CD14-positive monocyte (primary cell): ENCODE measurements at regions not wholly inside any gene's neighbourhood (a gene's known extent, or its start where the extent isn't known, plus 50 kb on each side); places are given as distances from the start of the nearest gene placed in this dataset.

Experiments
- DNase-seq, 3 donors: peaks; one replicate each; pipeline ENCODE4 v3.0.0-alpha.2; 2011 to 2022
- H2AFZ ChIP-seq: 2 replicates; pipeline ENCODE4 v1.6.0; 2012; ENCODE audit warnings: mild to moderate bottlenecking, low read depth, low read length, inconsistent platforms; ENCODE audit not compliant: insufficient read depth, poor library complexity, severe bottlenecking
- H3K27ac ChIP-seq, 2 donors: 1 replicate in 1 of 2; 2 replicates in 1 of 2; pipeline ENCODE4 v1.5.1; 2012 to 2013; ENCODE audit warnings: low read length in 2 of 2, control low read depth in 1 of 2, inconsistent platforms in 1 of 2, low read depth in 1 of 2, mild to moderate bottlenecking in 1 of 2
- H3K27me3 ChIP-seq, 2 donors: one replicate each; pipeline versions ENCODE4 v1.6.0 to v1.6.1; 2011 to 2013; ENCODE audit warnings: low read length in 2 of 2; ENCODE audit not compliant: control insufficient read depth in 2 of 2, insufficient read depth in 2 of 2
- H3K36me3 ChIP-seq, 2 donors: replicated peaks in 1 of 2; 1 replicate in 1 of 2; 2 replicates in 1 of 2; pipeline versions ENCODE4 v1.5.1 to v1.6.1; 2012 to 2013; ENCODE audit warnings: low read length in 2 of 2, control low read depth in 1 of 2, inconsistent platforms in 1 of 2, mild to moderate bottlenecking in 1 of 2; ENCODE audit not compliant: insufficient read depth in 2 of 2, control insufficient read depth in 1 of 2
- H3K4me1 ChIP-seq, 2 donors: 1 replicate in 1 of 2; 2 replicates in 1 of 2; pipeline versions ENCODE4 v1.5.1 to v1.6.1; 2012 to 2013; ENCODE audit warnings: low read length in 2 of 2, control low read depth in 1 of 2, inconsistent platforms in 1 of 2, mild to moderate bottlenecking in 1 of 2, moderate library complexity in 1 of 2; ENCODE audit not compliant: insufficient read depth in 2 of 2, control insufficient read depth in 1 of 2
- H3K4me2 ChIP-seq: replicated peaks from 2 replicates; pipeline ENCODE3; 2012; ENCODE audit warnings: low read length, moderate library complexity, mild to moderate bottlenecking; ENCODE audit not compliant: poor library complexity, severe bottlenecking; ENCODE audit errors: extremely low read depth
- H3K4me3 ChIP-seq, 3 experiments: fragments of 200-600 bp in 1 of 3; sonication (generic) in 1 of 3; replicated peaks in 1 of 3; 1 replicate in 2 of 3; 2 replicates in 1 of 3; pipeline ENCODE4 v1.5.1; 2011 to 2013; ENCODE audit warnings: low read length in 3 of 3, mild to moderate bottlenecking in 3 of 3, control low read depth in 2 of 3, low read depth in 2 of 3, inconsistent platforms in 1 of 3, moderate library complexity in 1 of 3
- H3K79me2 ChIP-seq: 2 replicates; pipeline ENCODE4 v1.6.0; 2012; ENCODE audit warnings: mild to moderate bottlenecking, control low read depth, inconsistent platforms, low read length, moderate library complexity; ENCODE audit not compliant: insufficient read depth
- H3K9ac ChIP-seq: 2 replicates; pipeline ENCODE4 v1.6.0; 2017; ENCODE audit warnings: low read length, mild to moderate bottlenecking; ENCODE audit not compliant: insufficient read depth, poor library complexity, severe bottlenecking
- H3K9me3 ChIP-seq, 2 donors: replicated peaks in 1 of 2; 1 replicate in 1 of 2; 2 replicates in 1 of 2; pipeline versions ENCODE4 v1.5.1 to v1.6.1; 2012 to 2013; ENCODE audit warnings: low read length in 2 of 2, control low read depth in 1 of 2; ENCODE audit not compliant: control insufficient read depth in 1 of 2, insufficient read depth in 1 of 2
- H4K20me1 ChIP-seq: 2 replicates; pipeline ENCODE4 v1.6.0; 2012; ENCODE audit warnings: mild to moderate bottlenecking, low read length, control low read depth, moderate library complexity; ENCODE audit not compliant: insufficient read depth
- H3K27ac Mint-ChIP-seq, 7 donors: one replicate each; pipeline ENCODE4 v1.8.0; 2020; ENCODE audit warnings: mild to moderate bottlenecking in 7 of 7, mixed read lengths in 7 of 7, moderate library complexity in 6 of 7, inconsistent platforms in 2 of 7
- H3K27me3 Mint-ChIP-seq, 3 donors: one replicate each; pipeline ENCODE4 v1.8.0; 2021 to 2022; ENCODE audit warnings: low read depth in 3 of 3, mild to moderate bottlenecking in 3 of 3, mixed read lengths in 3 of 3, moderate library complexity in 3 of 3, inconsistent platforms in 1 of 3
- H3K36me3 Mint-ChIP-seq, 2 donors: one replicate each; pipeline ENCODE4 v1.8.0; 2020; ENCODE audit warnings: mixed read lengths in 2 of 2, inconsistent platforms in 1 of 2, mild to moderate bottlenecking in 1 of 2
- H3K4me1 Mint-ChIP-seq: one replicate; pipeline ENCODE4 v1.8.0; 2020; ENCODE audit warnings: mild to moderate bottlenecking, mixed read lengths
- H3K4me3 Mint-ChIP-seq, 2 donors: one replicate each; pipeline ENCODE4 v1.8.0; 2020; ENCODE audit warnings: mild to moderate bottlenecking in 2 of 2, mixed read lengths in 2 of 2, moderate library complexity in 1 of 2
- H3K9me3 Mint-ChIP-seq, 7 donors: one replicate each; pipeline ENCODE4 v1.8.0; 2020 to 2022; ENCODE audit warnings: mixed read lengths in 7 of 7, mild to moderate bottlenecking in 6 of 7, moderate library complexity in 6 of 7, inconsistent platforms in 2 of 7
- WGBS: methylation state at CpG from one replicate; pipeline ENCODE4 v1.1.5; 2013; ENCODE audit warnings: missing lambda C conversion rate; ENCODE audit not compliant: insufficient coverage; 5-methylcytosine and 5-hydroxymethylcytosine counted together
- intact Hi-C, 2 donors: fragments of 100-400 bp; cut with micrococcal nuclease; formaldehyde crosslinking; loops; one replicate each; pipeline versions ENCODE4 v1.15.0 to v1.15.1; 2023
- TF ChIP-seq, protein P1 (sequence below): fragments of 200-600 bp; IDR thresholded peaks from one replicate; pipeline ENCODE4 v1.8.0; 2022; ENCODE audit warnings: antibody characterized with exemption, mild to moderate bottlenecking

DNA sequence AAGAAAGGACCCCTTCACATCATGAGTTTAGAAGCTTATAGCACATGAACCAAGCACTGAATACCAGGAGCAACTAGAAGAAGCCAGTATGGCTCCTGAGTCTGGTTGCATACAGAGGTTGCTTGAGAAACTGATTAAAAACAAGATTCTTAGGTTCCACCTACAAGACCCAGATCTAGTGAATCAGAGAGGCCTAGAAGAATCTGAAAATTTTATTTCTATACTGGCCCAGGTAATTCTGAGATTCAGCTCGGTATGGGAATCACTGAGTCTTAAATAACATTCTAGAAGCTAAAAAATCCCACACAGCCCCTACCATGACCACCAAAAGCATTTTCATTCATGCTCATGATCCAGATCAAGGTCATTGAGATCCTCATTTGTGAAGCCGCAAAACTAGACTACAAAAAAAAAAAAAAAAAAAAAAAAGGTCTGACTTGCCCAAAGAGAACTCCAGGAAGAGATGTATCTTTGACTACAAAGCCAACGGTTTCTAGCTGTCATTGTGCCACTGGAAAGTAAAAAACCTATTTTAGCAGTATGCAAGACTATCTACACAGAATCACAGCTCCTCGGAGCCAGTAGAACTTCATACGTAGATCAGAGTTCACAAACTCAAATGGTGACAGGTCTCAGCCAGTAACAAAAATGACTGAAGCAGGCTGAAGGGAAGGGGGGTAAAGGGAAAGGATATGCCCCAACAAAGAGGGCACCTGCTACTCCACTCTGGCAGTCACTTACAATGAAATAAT is 168.4 kb upstream of the EGLN3 start:
- no peaks in the 10 kb centered on the region for H3K4me1 ChIP-seq
- no peak overlapping the region for H3K27ac Mint-ChIP-seq
- H3K9me3 ChIP-seq = no peaks in the 10 kb centered on the region
- TF ChIP-seq, protein P1, sequence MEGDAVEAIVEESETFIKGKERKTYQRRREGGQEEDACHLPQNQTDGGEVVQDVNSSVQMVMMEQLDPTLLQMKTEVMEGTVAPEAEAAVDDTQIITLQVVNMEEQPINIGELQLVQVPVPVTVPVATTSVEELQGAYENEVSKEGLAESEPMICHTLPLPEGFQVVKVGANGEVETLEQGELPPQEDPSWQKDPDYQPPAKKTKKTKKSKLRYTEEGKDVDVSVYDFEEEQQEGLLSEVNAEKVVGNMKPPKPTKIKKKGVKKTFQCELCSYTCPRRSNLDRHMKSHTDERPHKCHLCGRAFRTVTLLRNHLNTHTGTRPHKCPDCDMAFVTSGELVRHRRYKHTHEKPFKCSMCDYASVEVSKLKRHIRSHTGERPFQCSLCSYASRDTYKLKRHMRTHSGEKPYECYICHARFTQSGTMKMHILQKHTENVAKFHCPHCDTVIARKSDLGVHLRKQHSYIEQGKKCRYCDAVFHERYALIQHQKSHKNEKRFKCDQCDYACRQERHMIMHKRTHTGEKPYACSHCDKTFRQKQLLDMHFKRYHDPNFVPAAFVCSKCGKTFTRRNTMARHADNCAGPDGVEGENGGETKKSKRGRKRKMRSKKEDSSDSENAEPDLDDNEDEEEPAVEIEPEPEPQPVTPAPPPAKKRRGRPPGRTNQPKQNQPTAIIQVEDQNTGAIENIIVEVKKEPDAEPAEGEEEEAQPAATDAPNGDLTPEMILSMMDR = no peak
- H3K27me3 ChIP-seq = peaks cover 0 to 4% of the 10 kb centered on the region in 2 donors
- WGBS = 74% methylated on average over 2 of the region's 5 CpGs
- H3K4me3 ChIP-seq = no peak overlapping the region
- no peaks in the 10 kb centered on the region for H3K36me3 Mint-ChIP-seq
- H3K4me3 Mint-ChIP-seq = no peak overlapping the region
- peaks cover 6 to 11% (median 9%) of the 10 kb centered on the region in 3 donors for H3K27me3 Mint-ChIP-seq
- peaks cover 0 to 4% (median 0%) of the 10 kb centered on the region in 7 donors for H3K9me3 Mint-ChIP-seq
- no peaks in the 10 kb centered on the region for H3K36me3 ChIP-seq
- H3K27ac ChIP-seq = no peak overlapping the region
- no peak for DNase-seq
- H3K4me1 Mint-ChIP-seq = no peaks in the 10 kb centered on the region
- H3K9ac ChIP-seq = no peak overlapping the region
- intact Hi-C loops = no loop called here
- no peaks in the 10 kb centered on the region for H4K20me1 ChIP-seq
- H2AFZ ChIP-seq = no peak overlapping the region
- no peaks in the 10 kb centered on the region for H3K79me2 ChIP-seq
- no peak overlapping the region for H3K4me2 ChIP-seq

DNA sequence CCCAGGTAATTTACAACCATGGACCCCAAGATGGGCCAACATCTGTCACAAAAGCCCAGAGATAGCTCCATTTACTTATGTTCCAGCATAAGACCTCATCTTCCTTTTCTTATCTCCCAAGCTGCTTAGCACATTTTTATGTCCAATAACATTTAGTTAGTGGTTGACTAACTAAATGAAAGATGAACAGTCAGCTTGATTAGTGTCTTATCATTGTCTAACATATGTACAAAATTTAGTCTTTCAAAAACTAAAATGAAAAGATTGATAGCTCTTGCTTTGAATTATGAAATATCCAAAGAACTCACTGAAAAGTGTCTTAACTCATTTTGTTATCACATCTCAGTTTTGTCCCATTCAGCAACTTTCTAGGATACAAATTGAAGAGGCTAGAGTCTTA is 163.1 kb upstream of the EGLN3 start:
- no peaks in the 10 kb centered on the region for H3K79me2 ChIP-seq
- Mint-ChIP-seq H3K36me3 (no peaks in the 10 kb centered on the region), H3K27me3 (peaks cover 2 to 15% (median 5%) of the 10 kb centered on the region in 3 donors), H3K4me1 (no peaks in the 10 kb centered on the region), H3K27ac (no peak overlapping the region), H3K9me3 (peaks cover 0 to 4% (median 0%) of the 10 kb centered on the region in 7 donors), H3K4me3 (no peak overlapping the region)
- H2AFZ ChIP-seq = no peak overlapping the region
- no peaks in the 10 kb centered on the region for H3K9me3 ChIP-seq
- DNase-seq = no peak
- no peaks in the 10 kb centered on the region for H4K20me1 ChIP-seq
- no peak overlapping the region for H3K9ac ChIP-seq
- no peaks in the 10 kb centered on the region for H3K4me1 ChIP-seq
- no peak overlapping the region for H3K4me3 ChIP-seq
- intact Hi-C loops = no loop called here
- no peaks in the 10 kb centered on the region for H3K36me3 ChIP-seq
- H3K27me3 ChIP-seq = peaks cover 0 to 3% of the 10 kb centered on the region in 2 donors
- H3K27ac ChIP-seq = no peak overlapping the region
- TF ChIP-seq, protein P1 = no peak
- H3K4me2 ChIP-seq = no peak overlapping the region
